GM12891 (cell line): ENCODE measurements at regions not wholly inside any gene's neighbourhood (a gene's known extent, or its start where the extent isn't known, plus 50 kb on each side); places are given as distances from the start of the nearest gene placed in this dataset.

Experiments
- PAX5 ChIP-seq: IDR thresholded peaks from 2 replicates; pipeline ENCODE4 v1.6.1; 2011; ENCODE audit warnings: low read length, moderate library complexity, mild to moderate bottlenecking; ENCODE audit not compliant: insufficient read depth, severe bottlenecking
- POLR2A ChIP-seq: IDR thresholded peaks from 2 replicates; pipeline ENCODE4 v1.6.1; 2011; ENCODE audit warnings: low read depth, low read length, control low read depth
- POLR2AphosphoS5 ChIP-seq: IDR thresholded peaks from 2 replicates; pipeline ENCODE4 v1.6.1; 2011; ENCODE audit warnings: low read depth, low read length, control low read depth
- SPI1 ChIP-seq: IDR thresholded peaks from 2 replicates; pipeline ENCODE4 v1.6.1; 2011; ENCODE audit warnings: low read depth, low read length, control low read depth
- TAF1 ChIP-seq: IDR thresholded peaks from 2 replicates; pipeline ENCODE4 v1.6.1; 2011; ENCODE audit warnings: low read depth, low read length, control low read depth

DNA sequence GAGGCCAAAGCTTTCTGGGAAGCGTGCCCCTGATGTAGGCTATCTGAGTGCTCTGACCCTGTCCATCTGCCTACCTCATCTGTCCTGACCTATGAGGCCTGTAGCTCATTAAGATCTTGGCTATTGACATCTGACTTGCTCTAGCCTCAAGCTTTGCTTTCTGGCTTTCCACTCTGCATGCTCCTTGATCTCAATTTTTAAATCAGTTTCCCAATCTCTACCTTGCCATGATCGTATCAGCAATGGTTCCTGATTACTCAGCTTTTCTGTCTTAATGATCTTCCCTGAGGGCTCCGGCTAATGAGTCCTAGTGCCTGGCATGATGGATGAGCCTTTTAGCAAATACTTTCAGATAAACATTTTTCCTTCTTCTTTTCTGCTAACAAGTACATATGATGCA is 262.0 kb downstream of the NDFIP2 start:
- no peak for TF ChIP-seq POLR2A
- no peak for TF ChIP-seq POLR2AphosphoS5
- no peak for TF ChIP-seq TAF1
- TF ChIP-seq SPI1, result no peak
- TF ChIP-seq PAX5, result no peak
